GM03348 (cell line): ENCODE measurements at regions not wholly inside any gene's neighbourhood (a gene's known extent, or its start where the extent isn't known, plus 50 kb on each side); places are given as distances from the start of the nearest gene placed in this dataset.
"Not testable (repeated sequence)": the region's sequence is repeated elsewhere in the genome, so short reads cannot be mapped to it uniquely, and the experiment has no call there.

ENCODE experiments used
- DNase-seq: peaks from one replicate; pipeline ENCODE4 v3.0.0; 2012; ENCODE audit warnings: low spot score

DNA sequence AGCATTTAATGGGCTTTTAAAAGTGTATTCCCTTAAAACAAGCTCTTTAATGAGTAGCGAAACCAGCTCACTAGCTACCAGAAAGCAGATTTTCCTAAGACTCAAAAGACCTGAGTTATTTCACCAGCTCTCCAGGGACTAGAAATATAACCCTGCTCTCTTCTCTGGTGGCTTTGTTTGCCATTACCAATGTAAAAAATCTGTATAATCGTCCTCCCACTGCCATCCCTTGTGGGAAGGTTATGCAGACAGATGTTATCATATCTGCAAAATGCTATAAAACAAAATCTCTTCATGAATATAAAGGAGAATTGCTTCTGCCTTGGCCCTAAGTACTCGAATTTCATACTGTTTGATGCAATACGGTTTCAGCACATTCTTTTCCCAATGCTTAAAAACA lies 335.2 kb downstream of the NUP35 start:
- no peak for DNase-seq

DNA sequence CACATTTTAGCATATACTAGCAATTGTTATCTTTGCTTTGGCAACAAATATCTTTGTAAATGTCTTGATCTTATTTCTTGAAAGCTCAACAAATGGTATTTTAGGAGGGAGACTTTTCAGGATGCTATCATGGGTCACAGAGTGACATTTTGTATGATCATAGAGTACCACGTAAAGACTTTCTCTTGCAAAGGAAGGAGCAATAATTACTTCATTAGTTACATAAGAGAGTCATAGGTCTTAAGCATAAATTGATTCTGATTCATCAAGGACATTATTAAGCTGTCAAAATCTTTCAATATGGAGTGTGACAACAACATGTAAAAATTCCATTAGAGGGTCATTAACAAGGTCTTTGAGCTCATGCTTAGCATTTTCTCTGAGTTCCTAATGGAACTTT lies 339.6 kb downstream of the NUP35 start:
- no peak for DNase-seq

DNA sequence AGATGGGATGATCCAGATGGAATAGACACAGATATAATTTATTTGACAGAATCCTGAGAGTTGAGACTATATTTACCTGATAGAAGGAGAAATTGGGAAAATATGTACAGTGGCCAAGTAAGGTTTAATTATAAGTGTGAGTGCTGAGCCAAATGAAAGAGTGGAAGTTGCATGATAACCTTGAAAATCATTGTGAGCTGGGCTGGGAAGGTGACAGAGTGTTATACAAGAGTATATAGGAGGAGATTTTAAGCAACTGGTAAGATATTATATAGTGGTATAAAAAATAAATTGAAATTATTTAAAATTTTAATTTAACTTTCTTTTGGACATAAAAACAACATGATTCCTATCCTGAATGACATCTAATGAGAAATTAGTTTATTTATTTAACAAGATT lies 340.8 kb downstream of the NUP35 start:
- no peak for DNase-seq

DNA sequence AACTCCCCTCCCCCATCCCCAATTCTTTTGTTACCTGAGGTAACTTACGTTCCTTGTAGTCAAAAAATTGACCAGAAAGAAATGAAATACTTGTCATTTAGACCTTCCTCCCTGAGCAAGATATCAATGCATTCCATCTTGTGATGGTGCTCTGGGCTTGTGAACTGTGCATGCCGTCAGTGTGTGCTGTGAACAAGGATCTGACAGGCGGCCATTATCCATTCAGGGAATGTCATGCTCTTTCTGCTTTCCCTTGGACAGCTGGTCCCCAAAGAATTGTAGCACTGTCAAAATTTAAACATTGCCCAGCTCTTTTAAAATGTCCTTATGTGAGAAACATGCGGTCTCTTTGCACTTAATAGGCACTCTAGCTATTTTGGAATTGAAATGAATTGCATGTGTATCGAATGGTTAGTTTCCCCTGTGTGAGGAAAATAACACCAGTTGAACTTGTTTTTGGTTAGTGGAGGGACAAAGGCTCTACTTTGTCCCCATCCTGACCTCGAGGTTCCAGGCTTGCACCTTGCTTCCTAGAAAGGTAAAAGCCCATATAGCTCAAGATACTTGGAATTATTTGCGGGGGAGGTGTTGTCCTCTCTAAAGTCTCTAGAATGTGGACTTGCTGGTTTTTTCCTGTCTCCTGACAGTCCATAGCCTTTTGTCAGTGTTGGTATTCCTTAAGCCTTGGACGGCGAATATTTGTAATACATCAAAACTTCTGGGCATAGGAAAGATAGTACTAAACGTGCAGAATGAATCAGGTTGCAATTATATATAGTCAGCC lies 350.9 kb downstream of the NUP35 start:
- DNase-seq: no peak

DNA sequence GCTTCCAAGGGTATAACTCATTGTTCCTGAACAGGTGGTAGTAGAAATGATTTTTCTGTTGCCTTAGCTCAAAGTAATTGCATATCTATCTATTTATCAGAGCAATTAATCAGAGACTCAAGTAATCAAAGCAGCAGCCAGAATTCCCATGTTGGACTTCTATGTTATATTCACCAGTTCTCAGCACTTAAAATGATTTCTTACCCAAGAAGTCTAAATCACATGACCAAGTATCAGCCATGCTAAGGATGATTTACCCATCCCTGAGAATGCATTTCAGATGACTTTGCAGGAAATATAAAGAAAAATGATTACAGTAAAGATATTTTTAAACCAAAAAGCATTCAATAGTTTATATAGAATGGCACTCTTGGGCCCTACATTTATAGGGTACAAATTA lies 352.2 kb downstream of the NUP35 start:
- DNase-seq: no peak

DNA sequence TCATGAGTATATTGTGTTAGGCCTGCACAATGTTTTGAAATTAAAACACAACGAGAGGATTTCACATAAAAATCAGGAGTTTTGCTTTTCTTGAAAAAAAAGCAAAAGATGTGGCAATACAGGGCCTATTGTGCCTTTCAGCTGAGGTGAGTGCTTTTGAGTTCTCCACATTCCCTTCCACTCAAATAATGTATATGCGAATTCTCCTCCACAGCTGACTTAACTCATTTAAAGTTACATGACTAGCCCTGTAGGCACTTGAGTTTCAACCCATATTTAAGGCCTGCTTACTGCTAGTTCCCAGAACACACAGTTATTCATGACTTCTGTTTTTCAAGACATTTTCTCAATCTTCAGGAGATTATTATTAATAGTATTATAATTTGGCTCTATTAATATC lies 353.1 kb downstream of the NUP35 start:
- DNase-seq: no peak

DNA sequence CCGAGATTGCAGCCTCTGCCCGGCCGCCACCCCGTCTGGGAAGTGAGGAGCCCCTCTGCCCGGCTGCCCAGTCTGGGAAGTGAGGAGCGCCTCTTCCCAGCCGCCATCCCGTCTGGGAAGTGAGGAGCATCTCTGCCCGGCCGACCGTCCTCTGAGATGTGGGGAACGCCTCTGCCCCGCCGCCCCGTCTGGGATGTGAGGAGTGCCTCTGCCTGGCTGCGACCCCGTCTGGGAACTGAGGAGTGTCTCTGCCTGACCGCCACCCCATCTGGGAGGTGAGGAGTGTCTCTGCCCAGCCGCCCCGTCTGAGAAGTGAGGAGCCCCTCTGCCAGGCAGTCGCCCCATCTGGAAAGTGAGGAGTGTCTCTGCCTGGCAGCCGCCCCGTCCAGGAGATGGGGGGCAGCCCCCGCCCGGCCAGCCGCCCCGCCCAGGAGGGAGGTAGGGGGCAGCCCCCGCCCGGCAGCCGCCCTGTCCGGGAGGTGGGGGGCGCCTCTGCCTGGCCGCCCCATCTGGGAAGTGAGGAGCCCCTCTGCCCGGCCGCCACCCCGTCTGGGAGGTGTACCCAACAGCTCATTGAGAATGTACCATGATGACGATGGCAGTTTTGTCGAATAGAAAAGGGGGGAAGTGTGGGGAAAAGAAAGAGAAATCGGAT lies 354.8 kb downstream of the NUP35 start:
- DNase-seq: not testable (repeated sequence)

DNA sequence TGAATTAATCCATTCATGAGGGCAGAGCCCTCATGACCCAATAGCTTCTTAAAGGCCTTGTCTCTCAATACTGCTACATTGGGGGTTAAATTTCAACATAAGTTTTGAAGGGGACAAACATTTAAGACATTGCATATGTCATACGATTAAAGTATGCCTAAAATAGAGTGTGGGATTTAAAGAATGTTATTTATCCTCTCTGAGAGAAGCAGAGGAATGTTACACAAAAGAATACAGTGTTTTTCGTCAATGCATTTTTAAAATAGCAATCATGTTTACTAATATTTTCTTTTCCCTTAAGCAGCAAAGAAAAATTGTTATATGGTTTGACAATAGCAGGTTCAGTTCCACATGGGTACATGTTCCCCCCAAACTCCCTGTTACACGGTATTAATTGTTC lies 363.1 kb downstream of the NUP35 start:
- DNase-seq: no peak

DNA sequence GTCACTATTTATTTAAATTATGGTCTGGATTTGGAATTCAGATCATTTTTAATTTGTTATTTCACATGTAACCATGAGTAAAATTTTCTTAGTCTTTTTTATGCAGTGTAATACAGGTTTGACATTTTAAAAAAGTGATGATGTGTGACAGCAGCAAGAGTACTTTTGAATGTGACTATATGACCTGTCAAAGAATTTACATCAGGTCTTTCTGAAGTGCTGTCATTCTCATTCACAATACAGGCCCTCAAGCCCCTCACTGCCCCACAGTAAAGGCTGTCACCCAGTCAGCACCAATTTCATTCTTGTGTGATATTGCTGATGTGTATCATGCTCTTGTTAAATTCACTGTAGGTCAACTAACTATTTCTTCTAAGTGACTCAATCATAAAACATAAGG lies 364.2 kb downstream of the NUP35 start:
- no peak for DNase-seq

DNA sequence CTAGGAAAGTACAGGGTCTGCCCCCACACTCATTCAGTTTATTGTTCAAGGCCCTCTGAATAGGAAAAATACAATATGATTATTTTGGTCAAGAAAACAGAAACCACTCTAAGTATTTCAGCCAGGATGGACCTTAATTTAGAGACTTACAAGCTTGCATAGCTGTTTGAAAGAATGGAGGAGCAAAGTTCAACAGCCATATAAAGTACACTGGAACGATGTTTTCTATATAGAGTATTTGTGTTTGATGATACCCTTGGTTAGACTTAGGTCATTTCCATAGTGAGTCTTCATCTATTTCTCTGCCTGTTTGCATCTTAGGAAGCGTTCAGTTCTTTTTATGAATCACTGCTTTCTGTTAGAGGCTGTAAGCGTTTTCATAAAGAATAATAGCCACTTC lies 366.2 kb downstream of the NUP35 start:
- no peak for DNase-seq

DNA sequence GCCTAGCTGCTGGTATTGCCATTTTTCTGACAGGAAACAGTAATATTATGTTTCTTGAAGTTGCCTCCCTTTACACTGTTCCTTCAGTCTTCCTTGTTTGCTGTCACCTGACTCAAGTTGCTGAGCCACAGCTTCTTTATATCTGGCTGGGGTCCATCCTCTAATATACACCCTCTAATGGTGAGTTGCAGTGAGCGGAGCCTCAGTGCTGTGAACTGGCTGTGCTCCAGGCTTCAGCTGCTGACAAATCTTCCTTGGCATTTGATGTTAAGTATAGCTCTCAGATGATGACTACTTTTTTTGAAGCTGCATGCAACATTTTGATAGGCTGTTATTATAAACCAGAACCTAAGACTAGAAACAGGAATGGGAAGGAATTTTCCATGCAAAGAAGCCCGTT lies 366.7 kb downstream of the NUP35 start:
- no peak for DNase-seq

DNA sequence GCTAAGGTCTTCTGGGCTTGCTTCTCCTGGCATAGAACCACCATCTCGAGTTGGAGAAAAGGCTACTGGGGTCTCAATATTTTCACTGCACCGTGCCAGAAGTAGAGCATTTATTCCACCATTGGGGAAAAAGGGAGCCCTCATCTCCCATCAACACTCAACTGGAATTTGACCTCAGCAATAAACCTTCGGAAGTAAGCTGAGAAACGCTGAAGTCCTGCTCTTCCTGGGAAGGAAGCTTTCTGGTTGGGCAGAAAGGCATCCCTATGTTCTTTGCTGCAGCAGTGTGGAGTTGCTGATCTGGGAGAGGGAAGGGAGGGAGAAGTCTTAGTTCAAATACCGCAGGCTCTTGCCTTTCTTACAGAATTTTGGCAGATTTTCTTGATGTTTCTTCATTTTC lies 368.8 kb downstream of the NUP35 start:
- DNase-seq: no peak

DNA sequence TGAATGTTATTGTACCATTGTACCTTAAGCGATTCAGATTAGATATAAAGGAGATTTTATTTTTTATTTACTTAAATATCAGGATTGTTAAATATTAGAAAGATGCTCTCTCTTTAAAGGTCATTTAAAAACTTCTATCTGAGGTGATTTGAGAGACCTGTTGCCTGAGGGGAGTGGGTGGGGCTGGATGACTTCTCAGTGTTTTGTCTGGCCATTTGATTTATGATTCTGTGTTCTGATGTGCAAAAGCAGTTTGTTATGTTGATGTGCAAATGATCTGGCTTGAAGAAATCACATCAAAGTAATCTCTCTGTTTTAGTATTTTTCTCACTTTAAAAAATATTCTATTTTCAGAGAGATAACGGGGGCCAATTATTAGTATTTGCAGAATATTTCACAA lies 370.8 kb downstream of the NUP35 start:
- DNase-seq: no peak

DNA sequence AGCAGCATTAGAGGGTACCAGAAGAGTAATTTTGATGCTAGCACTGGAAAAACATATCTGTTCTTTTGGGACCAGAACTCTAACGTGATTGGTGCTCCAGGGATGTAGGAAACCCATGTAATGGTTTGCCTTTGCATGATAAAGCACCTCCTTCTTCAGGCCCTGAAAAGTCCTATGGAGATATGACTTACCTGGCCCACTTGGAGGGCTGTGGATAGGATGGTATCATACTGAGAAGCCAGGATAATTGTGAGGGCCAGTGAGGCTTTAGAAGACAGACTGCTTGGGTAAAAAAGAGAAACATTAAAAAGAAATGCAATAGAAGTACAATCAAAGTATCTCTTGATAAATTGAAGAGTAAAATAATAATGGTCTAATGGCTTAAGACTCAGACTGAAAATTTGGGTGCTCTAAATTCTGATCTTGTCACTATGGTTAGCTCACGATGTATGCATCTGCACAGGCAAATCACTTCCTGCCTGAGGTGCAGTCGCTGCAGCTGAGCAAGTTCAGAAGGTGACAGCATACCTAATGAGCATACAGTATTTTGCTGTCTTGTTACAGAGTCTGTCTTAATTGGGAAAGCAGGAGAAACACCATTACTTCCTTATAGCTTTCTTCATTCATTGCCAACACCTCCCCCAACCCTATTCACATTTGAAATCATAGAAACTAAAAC lies 371.5 kb downstream of the NUP35 start:
- DNase-seq: no peak

DNA sequence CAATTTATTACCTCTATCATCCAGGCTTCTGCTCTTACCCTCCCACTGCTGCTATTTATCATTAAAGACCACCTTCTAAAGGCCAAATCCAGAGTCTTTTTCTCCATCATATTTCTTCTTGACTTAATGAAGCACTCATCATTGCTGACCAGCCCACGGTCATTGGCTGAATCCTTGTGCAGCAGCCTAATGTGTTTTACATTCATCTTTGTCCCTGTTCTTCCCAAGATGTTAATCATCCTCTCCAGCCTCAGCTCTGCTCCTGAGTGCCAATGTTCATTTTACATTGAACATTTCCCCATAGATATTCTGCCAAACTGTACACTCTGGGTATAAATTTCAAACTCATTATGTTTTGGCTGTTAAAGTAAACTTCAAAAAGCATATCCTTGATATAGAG lies 373.6 kb downstream of the NUP35 start:
- no peak for DNase-seq

DNA sequence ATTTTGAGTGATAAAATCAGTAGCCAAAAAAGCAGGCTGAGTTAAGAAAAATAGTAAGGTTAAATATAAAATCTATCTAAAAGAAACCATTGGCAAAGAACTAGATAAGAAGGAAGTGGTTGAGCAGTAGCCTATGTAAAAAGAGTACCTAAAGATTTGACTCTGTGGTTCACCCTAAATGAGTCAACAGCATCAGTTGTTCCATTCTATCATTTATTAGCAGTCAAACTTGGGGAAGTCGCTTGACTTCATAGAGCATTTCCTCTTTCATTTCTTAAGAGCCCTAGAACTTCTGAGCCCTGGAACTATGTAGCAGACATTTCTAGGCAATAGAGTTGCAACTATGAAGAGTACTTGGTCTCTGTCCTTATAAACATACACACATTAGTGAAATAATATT lies 381.7 kb downstream of the NUP35 start:
- DNase-seq: no peak

DNA sequence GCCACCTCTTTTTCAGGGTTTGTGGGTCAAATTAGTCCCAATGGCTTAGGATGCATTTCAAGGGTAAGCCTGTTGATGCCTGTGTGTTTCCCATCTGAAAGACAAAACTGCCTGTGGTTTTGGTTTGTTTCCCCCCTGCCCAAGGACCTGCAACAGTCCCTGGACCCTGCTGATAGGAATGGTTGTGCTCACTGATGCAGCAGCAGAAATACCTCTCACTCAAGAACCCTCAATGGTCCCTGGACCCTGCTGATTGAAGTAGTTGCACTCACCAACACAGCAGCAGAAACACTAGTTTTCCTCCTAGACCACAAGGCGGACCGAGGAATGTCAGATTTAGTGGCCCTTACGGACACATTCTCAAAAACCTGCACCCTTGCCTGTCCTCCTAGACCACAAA lies 386.9 kb downstream of the NUP35 start:
- no peak for DNase-seq

DNA sequence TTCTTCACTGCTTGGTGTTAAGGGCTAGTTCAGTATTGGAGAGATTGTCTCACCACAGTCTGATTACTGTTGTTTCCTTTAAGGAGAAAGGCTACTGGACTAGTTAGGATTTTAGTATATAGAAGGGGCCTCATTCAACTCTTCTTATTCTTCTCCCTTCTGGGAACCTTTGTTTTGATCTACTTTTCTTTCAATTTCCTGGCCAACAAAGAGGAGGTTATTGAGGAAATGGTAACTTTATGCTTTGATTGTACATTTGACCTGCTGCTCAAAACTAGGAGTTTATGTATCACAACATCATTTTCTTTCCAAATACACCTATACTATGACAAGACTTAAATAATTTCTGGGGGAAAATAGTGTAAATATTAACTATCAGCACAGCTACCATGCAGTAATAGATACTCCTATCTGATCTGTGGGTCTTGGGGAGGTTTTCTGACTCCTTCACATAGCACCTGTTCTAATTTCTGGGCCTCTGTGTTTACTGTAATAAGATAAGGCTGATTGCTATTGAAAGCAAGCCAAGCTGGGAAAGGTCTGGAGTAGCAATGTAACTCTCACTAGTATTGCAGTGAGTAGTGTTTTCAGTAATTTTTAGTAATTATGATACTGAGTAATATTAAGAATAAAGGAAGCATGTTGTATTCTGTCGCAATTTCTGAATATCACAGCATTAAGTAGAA lies 395.3 kb downstream of the NUP35 start:
- DNase-seq: no peak

DNA sequence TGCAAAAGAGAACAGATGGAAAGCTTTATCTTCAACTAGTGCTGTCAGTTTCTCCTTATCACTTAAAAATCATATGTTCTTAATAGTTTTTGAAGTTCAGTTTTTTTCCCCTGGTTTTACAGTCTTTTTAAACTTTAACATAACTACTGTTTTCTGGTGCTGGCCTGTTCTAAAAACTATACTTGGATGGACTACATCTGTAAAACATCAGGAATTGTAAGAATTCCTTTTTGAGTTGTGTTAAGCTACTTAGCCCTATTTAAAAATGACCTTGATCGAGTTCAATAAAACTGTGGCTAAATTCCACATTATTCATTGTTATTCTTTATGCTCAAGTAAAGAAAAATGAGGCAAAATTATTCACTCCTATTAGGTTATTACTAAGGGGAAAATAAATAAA lies 397.7 kb downstream of the NUP35 start:
- no peak for DNase-seq

DNA sequence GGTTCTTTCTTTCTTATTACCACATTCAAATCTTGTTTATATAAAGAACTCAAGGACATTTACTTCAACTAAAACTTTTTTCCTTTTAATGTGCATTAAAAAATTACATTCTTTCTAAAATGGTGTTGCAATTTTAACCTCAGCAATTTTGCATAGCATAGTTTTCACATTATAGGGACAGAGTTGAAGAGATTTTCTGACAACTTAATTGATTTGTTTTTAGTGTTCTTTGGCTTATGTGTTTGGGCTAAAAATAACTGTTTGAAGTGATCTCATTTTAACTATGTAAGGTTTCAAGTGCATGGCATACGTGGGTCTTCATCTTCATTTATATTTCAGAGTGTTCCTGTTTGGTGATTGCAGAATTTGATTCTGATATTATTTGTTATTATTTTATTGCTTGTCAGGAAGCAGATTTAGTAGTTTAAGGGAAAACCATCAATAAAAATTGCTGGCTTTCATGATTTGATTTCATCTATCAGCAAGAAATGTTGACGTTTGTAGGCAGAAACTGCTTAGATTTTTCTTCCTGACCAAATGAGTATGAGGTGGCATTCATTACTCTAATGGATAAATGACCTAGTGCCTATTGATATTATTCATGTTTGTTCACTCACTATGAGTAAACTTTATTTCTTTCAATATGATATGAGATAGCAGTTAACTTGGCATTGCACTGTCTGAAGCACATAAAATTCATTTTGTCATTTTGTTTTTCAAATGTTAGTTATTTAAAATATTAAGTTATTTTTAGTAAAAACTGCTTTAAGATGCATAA lies 398.4 kb downstream of the NUP35 start:
- DNase-seq: no peak

DNA sequence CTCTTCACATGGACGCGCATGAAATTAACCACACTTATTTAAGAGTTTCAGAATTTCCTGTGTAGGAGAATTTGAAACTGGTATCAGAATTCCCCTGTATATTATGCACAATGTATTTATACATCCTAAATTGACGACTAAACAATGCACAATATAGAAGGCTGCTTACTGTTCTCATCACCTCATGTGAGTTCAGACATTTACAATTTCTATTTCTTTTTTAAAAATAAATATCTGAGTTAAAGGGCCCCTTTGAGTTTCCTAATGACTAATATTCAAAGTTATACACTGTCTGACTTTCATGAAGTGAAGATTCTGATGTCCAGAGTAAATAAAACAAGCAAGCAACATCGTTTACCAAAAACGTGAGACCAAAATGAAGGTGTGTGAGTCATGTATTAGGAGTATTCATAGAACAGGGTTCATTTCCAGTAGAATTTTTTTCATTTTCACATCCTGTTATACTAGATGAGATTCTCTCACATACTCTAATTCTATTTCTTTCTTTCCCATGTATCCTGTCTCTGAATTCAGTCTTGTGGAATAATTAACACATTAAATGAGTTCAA lies 406.2 kb downstream of the NUP35 start:
- DNase-seq: no peak

DNA sequence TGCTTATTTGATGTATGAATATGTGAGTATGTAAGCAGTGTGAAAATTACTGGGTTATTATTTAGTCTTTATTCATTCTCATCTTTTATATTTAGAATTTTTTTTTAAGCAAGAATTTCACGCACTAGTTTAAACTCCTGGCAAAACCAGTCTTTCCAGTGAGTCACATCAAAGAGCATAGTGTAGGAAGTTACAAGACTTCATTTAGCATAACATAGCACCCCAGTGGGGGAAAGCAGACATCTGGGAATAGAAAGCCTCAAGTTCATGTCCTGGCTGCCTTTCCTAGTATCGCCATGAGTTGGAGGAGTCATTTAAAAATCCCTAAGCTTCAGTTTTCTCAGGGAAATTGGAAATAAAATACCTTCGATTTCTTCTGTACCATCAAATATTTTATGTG lies 408.3 kb downstream of the NUP35 start:
- DNase-seq: no peak
